ENCODE measurements at regions not wholly inside any gene's neighbourhood (a gene's known extent, or its start where the extent isn't known, plus 50 kb on each side); places are given as distances from the start of the nearest gene placed in this dataset.
"Not testable (repeated sequence)": the region's sequence is repeated elsewhere in the genome, so short reads cannot be mapped to it uniquely, and the experiment has no call there.

DNA sequence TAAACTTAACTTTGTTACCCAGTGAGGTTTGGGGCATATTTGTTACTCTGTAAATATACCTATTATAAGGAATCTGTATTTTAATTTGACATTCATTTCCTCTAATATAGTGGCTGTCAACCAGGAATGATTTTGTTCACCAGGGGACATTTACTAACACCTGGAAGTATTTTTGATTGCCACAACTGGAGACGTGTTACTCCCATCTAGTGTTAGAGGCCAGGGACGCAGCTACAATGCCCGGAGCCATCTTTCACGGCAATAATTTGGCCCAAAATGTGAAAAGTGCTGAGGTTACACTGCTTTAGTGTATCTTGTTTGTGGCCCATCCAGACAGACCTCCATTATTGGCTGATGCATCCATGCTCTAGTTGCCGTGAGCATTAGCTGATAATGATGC, 881.3 kb upstream of the ATXN7L3B start:
- Histone ChIP-seq H3K27me3 (ENCODE audit: control insufficient read depth in 3 of 3, insufficient read depth in 3 of 3, low read length in 3 of 3) (no peaks in the 10 kb centered on the region), H3K36me3 (ENCODE audit: control insufficient read depth in 3 of 3, insufficient read depth in 3 of 3, low read length in 3 of 3) (no peaks in the 10 kb centered on the region), H3K4me1 (ENCODE audit: control insufficient read depth in 3 of 3, insufficient read depth in 3 of 3, low read length in 3 of 3) (no peaks in the 10 kb centered on the region), H3K4me3 (ENCODE audit: low read length in 3 of 3) (no peak overlapping the region), H3K27ac (ENCODE audit: low read depth, low read length) (no peak overlapping the region), H3K9ac (ENCODE audit: low read depth in 1 of 3, low read length in 3 of 3) (no peak overlapping the region), H3K9me3 (ENCODE audit: control insufficient read depth in 3 of 3, low read length in 3 of 3) (peaks cover 0 to 3% (median 0%) of the 10 kb centered on the region in 3 donors)

DNA sequence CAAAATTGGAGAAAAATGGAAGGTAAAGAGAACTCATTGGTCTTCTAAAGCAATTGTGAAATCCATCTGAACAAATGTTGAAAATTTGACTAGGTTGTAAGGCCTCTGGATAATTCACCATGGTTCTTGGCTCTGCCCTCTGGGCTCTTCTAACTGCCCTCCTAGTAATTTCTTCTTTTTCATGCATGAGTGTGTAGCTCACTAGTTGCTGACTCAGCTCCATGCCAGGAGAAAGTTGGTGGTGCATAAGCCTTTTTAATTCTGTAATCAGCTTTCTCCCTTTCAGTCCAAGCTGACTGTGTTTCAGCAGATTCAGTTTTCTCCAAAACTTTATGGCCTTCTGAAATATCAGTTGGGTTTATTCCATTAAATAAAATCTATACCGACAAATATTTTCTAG, 877.8 kb upstream of the ATXN7L3B start:
- H3K36me3 ChIP-seq (ENCODE audit: control insufficient read depth in 3 of 3, insufficient read depth in 3 of 3, low read length in 3 of 3) = no peaks in the 10 kb centered on the region
- no peak overlapping the region for H3K27ac ChIP-seq (ENCODE audit: low read depth, low read length)
- no peaks in the 10 kb centered on the region for H3K4me1 ChIP-seq (ENCODE audit: control insufficient read depth in 3 of 3, insufficient read depth in 3 of 3, low read length in 3 of 3)
- H3K9me3 ChIP-seq (ENCODE audit: control insufficient read depth in 3 of 3, low read length in 3 of 3) = no peaks in the 10 kb centered on the region
- H3K9ac ChIP-seq (ENCODE audit: low read depth in 1 of 3, low read length in 3 of 3) = no peak overlapping the region
- no peaks in the 10 kb centered on the region for H3K27me3 ChIP-seq (ENCODE audit: control insufficient read depth in 3 of 3, insufficient read depth in 3 of 3, low read length in 3 of 3)
- no peak overlapping the region for H3K4me3 ChIP-seq (ENCODE audit: low read length in 3 of 3)

DNA sequence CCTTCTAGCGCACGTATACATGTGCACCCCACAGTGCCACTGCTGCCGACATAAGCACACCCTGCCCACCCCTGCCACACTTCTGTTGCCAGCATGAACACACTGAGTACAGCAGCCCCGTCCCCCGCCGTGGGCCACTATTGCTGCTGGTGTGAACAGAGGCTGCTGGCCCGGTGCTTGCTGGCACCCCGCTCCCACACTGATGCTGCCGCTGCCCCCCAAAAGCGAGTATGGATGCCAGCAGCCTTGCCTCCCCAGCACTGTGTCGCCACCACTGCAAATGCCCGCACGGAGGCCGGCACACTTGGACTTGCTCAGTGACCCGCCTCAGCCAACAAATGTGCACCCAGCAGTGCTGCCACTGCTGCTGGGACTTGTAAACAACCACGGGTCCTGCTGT, 872.4 kb upstream of the ATXN7L3B start:
- no peaks in the 10 kb centered on the region for H3K4me1 ChIP-seq (ENCODE audit: control insufficient read depth in 3 of 3, insufficient read depth in 3 of 3, low read length in 3 of 3)
- no peaks in the 10 kb centered on the region for H3K27me3 ChIP-seq (ENCODE audit: control insufficient read depth in 3 of 3, insufficient read depth in 3 of 3, low read length in 3 of 3)
- H3K9me3 ChIP-seq (ENCODE audit: control insufficient read depth in 3 of 3, low read length in 3 of 3) = no peaks in the 10 kb centered on the region
- no peaks in the 10 kb centered on the region for H3K36me3 ChIP-seq (ENCODE audit: control insufficient read depth in 3 of 3, insufficient read depth in 3 of 3, low read length in 3 of 3)
- H3K4me3 ChIP-seq (ENCODE audit: low read length in 3 of 3) = no peak overlapping the region
- H3K27ac ChIP-seq (ENCODE audit: low read depth, low read length) = no peak overlapping the region
- H3K9ac ChIP-seq (ENCODE audit: low read depth in 1 of 3, low read length in 3 of 3) = no peak overlapping the region

DNA sequence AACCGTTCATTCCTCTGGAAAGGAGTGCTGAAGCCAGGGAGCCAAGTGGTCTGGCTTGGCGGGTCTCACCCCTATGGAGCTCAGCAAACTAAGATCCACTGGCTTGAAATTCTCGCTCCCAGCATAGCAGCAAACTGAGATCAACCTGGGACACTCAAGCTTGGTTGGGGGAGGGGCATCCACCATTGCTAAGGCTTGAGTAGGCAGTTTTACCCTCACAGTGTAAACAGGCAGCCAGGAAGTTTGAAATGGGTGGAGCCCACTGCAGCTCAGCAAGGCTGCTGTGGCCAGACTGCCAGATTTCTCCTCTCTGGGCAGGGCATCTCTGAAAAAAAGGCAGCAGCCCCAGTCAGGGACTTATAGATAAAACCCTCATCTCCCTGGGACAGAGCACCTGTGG, 866.1 kb upstream of the ATXN7L3B start:
- not testable (repeated sequence) for H3K9me3 ChIP-seq (ENCODE audit: control insufficient read depth in 3 of 3, low read length in 3 of 3); H3K27ac ChIP-seq (ENCODE audit: low read depth, low read length); H3K36me3 ChIP-seq (ENCODE audit: control insufficient read depth in 3 of 3, insufficient read depth in 3 of 3, low read length in 3 of 3); H3K4me3 ChIP-seq (ENCODE audit: low read length in 3 of 3); H3K9ac ChIP-seq (ENCODE audit: low read depth in 1 of 3, low read length in 3 of 3); H3K27me3 ChIP-seq (ENCODE audit: control insufficient read depth in 3 of 3, insufficient read depth in 3 of 3, low read length in 3 of 3); H3K4me1 ChIP-seq (ENCODE audit: control insufficient read depth in 3 of 3, insufficient read depth in 3 of 3, low read length in 3 of 3)

DNA sequence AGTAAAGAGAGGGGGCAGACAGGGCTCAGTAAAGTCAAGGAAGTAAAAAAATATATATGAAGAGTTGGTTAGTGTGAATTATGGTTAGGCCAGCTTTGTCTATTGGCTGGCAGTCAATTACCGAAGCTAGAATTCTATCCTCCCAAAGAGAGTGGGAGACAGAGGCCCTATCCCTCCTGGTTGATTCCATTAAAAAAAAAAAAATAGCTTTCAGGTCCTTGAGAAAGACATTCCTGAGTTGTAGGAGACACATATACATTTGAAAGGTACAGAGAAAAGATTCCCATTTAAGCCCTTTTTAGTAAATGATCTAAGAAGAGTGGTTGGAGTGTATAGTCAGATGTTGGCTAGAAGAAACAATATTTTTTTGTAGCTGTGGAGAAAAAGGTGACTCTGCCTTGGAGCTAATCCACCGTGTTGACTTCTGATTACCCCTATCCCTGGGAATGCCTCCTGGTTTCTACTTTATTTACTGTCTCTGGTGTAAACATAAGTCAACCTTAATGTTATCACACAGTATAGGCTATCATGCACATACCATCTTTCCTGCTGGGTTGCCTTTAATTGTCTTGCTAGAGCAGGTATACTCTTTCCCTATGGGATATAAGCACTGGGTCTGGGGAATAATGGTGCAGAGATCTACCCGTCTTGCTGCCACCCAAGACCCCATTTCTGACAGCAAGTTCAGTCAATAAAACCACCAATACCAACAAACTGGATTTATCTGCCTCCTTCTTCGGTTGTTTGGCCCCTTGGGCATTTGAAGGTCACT, 859.9 kb upstream of the ATXN7L3B start:
- Histone ChIP-seq H3K4me3 (ENCODE audit: low read length in 3 of 3) (no peak overlapping the region), H3K4me1 (ENCODE audit: control insufficient read depth in 3 of 3, insufficient read depth in 3 of 3, low read length in 3 of 3) (no peaks in the 10 kb centered on the region), H3K9me3 (ENCODE audit: control insufficient read depth in 3 of 3, low read length in 3 of 3) (no peaks in the 10 kb centered on the region), H3K27ac (ENCODE audit: low read depth, low read length) (no peak overlapping the region), H3K36me3 (ENCODE audit: control insufficient read depth in 3 of 3, insufficient read depth in 3 of 3, low read length in 3 of 3) (no peaks in the 10 kb centered on the region), H3K9ac (ENCODE audit: low read depth in 1 of 3, low read length in 3 of 3) (no peak overlapping the region), H3K27me3 (ENCODE audit: control insufficient read depth in 3 of 3, insufficient read depth in 3 of 3, low read length in 3 of 3) (no peaks in the 10 kb centered on the region)

DNA sequence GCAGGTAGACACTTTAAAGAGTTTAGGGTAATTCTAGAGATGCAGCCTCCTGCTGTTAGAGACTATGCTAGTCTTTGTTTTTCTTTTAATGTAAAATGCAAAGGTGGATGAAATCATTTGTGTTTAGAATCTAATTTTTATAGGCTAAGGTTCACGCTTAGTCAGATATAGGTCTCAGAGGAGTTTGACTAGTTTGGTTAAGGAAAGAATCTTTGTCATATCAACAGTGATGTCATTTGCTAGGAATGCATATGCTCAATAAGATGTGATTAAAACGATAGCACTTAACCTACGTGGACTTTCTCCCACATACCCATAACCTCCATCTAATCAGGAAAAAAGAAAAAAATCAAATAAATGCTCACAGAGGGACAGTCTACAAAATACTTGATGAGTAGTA, 859.3 kb upstream of the ATXN7L3B start:
- Histone ChIP-seq H3K4me3 (ENCODE audit: low read length in 3 of 3) (no peak overlapping the region), H3K9me3 (ENCODE audit: control insufficient read depth in 3 of 3, low read length in 3 of 3) (no peaks in the 10 kb centered on the region), H3K4me1 (ENCODE audit: control insufficient read depth in 3 of 3, insufficient read depth in 3 of 3, low read length in 3 of 3) (no peaks in the 10 kb centered on the region), H3K36me3 (ENCODE audit: control insufficient read depth in 3 of 3, insufficient read depth in 3 of 3, low read length in 3 of 3) (no peaks in the 10 kb centered on the region), H3K27ac (ENCODE audit: low read depth, low read length) (no peak overlapping the region), H3K27me3 (ENCODE audit: control insufficient read depth in 3 of 3, insufficient read depth in 3 of 3, low read length in 3 of 3) (no peaks in the 10 kb centered on the region), H3K9ac (ENCODE audit: low read depth in 1 of 3, low read length in 3 of 3) (no peak overlapping the region)

DNA sequence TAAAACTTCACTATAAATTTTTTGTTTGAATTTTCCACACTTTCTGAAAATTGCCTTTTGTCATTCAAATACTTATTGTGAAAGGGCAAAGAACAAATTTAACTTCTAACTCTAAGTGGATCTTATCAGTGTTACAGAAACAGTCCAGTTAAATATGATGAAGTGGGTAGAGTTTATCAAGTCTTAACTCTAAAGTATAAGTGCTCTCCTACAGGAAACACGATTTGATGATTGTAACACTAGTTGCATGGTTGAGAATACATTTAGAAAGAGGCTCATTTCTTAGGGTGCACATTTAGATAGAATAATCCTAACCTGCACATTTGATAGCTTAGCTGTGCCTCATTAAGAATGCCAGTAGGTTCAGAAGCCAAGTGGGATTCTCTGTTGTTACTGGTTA, 838.3 kb upstream of the ATXN7L3B start:
- no peaks in the 10 kb centered on the region for H3K27me3 ChIP-seq (ENCODE audit: control insufficient read depth in 3 of 3, insufficient read depth in 3 of 3, low read length in 3 of 3)
- H3K9me3 ChIP-seq (ENCODE audit: control insufficient read depth in 3 of 3, low read length in 3 of 3) = no peaks in the 10 kb centered on the region
- H3K9ac ChIP-seq (ENCODE audit: low read depth in 1 of 3, low read length in 3 of 3) = no peak overlapping the region
- no peak overlapping the region for H3K4me3 ChIP-seq (ENCODE audit: low read length in 3 of 3)
- H3K36me3 ChIP-seq (ENCODE audit: control insufficient read depth in 3 of 3, insufficient read depth in 3 of 3, low read length in 3 of 3) = no peaks in the 10 kb centered on the region
- no peak overlapping the region for H3K27ac ChIP-seq (ENCODE audit: low read depth, low read length)
- no peaks in the 10 kb centered on the region for H3K4me1 ChIP-seq (ENCODE audit: control insufficient read depth in 3 of 3, insufficient read depth in 3 of 3, low read length in 3 of 3)

DNA sequence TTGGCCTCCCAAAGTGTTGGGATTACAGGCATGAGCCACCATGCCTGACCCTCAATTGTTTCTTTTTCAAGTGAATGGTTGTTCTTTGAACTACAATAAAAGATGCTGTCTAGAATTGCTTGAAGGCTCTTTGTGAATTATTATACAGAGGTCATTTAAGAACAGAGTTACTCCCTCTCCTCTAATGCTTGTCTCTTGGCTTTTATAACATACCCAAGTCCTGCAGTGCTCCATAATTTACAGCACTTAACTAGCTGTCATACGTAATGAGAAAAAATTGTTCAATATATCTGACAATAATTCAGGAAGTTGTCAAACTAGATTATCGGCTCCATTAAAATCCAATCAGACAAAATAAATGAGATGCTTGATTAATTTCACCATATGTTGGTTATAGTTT, 823.0 kb upstream of the ATXN7L3B start:
- H3K9me3 ChIP-seq (ENCODE audit: control insufficient read depth in 3 of 3, low read length in 3 of 3) = no peaks in the 10 kb centered on the region
- H3K27ac ChIP-seq (ENCODE audit: low read depth, low read length) = no peak overlapping the region
- H3K4me3 ChIP-seq (ENCODE audit: low read length in 3 of 3) = no peak overlapping the region
- no peak overlapping the region for H3K9ac ChIP-seq (ENCODE audit: low read depth in 1 of 3, low read length in 3 of 3)
- H3K36me3 ChIP-seq (ENCODE audit: control insufficient read depth in 3 of 3, insufficient read depth in 3 of 3, low read length in 3 of 3) = no peaks in the 10 kb centered on the region
- no peaks in the 10 kb centered on the region for H3K4me1 ChIP-seq (ENCODE audit: control insufficient read depth in 3 of 3, insufficient read depth in 3 of 3, low read length in 3 of 3)
- H3K27me3 ChIP-seq (ENCODE audit: control insufficient read depth in 3 of 3, insufficient read depth in 3 of 3, low read length in 3 of 3) = no peaks in the 10 kb centered on the region

DNA sequence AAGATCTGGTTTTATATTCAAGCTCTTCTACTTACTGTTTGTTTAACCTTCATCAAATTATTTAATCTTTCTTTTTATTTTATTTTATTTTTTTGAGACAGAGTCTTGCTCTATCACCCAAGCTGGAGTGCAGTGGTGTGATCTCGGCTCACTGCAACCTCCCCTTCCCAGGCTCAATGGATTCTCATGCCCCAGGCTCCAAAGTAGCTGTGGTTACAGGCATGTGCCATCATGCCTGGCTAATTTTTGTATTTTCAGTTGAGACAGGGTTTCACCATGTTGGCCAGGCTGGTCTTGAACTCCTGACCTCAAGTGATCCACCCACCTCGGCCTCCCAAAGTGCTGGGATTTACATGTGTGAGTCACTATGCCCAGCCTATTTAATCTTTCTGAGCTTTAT, 821.5 kb upstream of the ATXN7L3B start:
- H3K4me3 ChIP-seq (ENCODE audit: low read length in 3 of 3); H3K9ac ChIP-seq (ENCODE audit: low read depth in 1 of 3, low read length in 3 of 3); H3K27ac ChIP-seq (ENCODE audit: low read depth, low read length): not testable (repeated sequence)

DNA sequence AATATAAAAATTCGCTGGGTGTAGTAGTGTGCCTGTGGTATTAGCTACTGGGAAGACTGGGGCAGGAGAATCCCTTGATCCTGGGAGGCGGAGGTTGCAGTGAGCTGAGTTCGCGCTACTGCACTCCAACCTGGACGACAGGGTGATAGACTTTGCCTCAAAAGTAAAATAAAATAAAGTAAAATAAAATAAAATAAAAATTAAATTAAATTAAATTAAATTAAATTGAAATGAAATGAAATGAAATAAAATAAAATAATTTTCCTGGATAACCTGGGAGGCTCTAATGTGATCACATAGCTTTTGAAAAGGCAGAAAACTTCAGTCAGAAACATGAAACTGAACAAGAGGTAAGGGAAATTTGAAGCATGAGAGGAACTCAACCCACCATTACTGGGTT, 818.4 kb upstream of the ATXN7L3B start:
- H3K36me3 ChIP-seq (ENCODE audit: control insufficient read depth in 3 of 3, insufficient read depth in 3 of 3, low read length in 3 of 3) = no peaks in the 10 kb centered on the region
- no peaks in the 10 kb centered on the region for H3K27me3 ChIP-seq (ENCODE audit: control insufficient read depth in 3 of 3, insufficient read depth in 3 of 3, low read length in 3 of 3)
- H3K9me3 ChIP-seq (ENCODE audit: control insufficient read depth in 3 of 3, low read length in 3 of 3) = no peaks in the 10 kb centered on the region
- H3K27ac ChIP-seq (ENCODE audit: low read depth, low read length) = no peak overlapping the region
- H3K9ac ChIP-seq (ENCODE audit: low read depth in 1 of 3, low read length in 3 of 3) = no peak overlapping the region
- H3K4me3 ChIP-seq (ENCODE audit: low read length in 3 of 3) = no peak overlapping the region
- no peaks in the 10 kb centered on the region for H3K4me1 ChIP-seq (ENCODE audit: control insufficient read depth in 3 of 3, insufficient read depth in 3 of 3, low read length in 3 of 3)

More for the DNA sequence above, 821.5 kb upstream of the ATXN7L3B start:
- not testable (repeated sequence) for H3K4me1 ChIP-seq (ENCODE audit: control insufficient read depth in 3 of 3, insufficient read depth in 3 of 3, low read length in 3 of 3); H3K27me3 ChIP-seq (ENCODE audit: control insufficient read depth in 3 of 3, insufficient read depth in 3 of 3, low read length in 3 of 3); H3K9me3 ChIP-seq (ENCODE audit: control insufficient read depth in 3 of 3, low read length in 3 of 3); H3K36me3 ChIP-seq (ENCODE audit: control insufficient read depth in 3 of 3, insufficient read depth in 3 of 3, low read length in 3 of 3)

Data from skeletal muscle tissue (tissue), 3 donors.